HCT116 (cell line): ENCODE measurements at regions not wholly inside any gene's neighbourhood (a gene's known extent, or its start where the extent isn't known, plus 50 kb on each side); places are given as distances from the start of the nearest gene placed in this dataset.

Source experiments
- ATAC-seq: fragments of 200-7000 bp; cut with Tn5 transposase; 2 replicates; pipeline ENCODE4 v1.9.1; 2020; ENCODE audit warnings: mild to moderate bottlenecking, moderate library complexity
- BruUV-seq: library from RNA; stranded (reverse); fragments of 400-500 nt; replicated peaks from 2 replicates; lab custom pipeline; 2021; lab: Mats Ljungman, UMichigan
- CTCF ChIA-PET: fragments of 300-600 bp; sonication (Branson Sonifier 250); formaldehyde crosslinking; loops from one replicate; lab custom pipeline; 2021; ENCODE audit warnings: antibody characterized with exemption; lab: Charles Lee
- POLR2A ChIA-PET: fragments of 300-600, 350-600 bp; sonication (Branson Sonifier 250); formaldehyde crosslinking; loops from one replicate; lab custom pipeline; 2021; ENCODE audit warnings: antibody characterized with exemption; lab: Charles Lee
- RAD21 ChIA-PET, 2 experiments: fragments of 300-600 bp; sonication (Branson Sonifier 250); formaldehyde crosslinking; loops; one replicate each; lab custom pipeline; 2023; ENCODE audit warnings: low total read pairs in 2 of 2; ENCODE audit not compliant: uncharacterized antibody in 2 of 2, unreplicated experiment in 2 of 2, low non-redundant PET in 1 of 2; lab: Charles Lee
- DNase-seq: peaks from one replicate; pipeline ENCODE4 v3.0.0-alpha.2; 2010; ENCODE audit warnings: low read depth, low spot score
- H2AFZ ChIP-seq: fragments of 200-600 bp; shearing (Covaris generic), sonication (generic); 2 replicates; pipeline ENCODE4 v1.6.1; 2017; ENCODE audit warnings: low read depth, mixed run types, mixed read lengths, antibody characterized with exemption, low read length; ENCODE audit not compliant: poor library complexity, severe bottlenecking
- H3K27ac ChIP-seq: 2 replicates; pipeline ENCODE4 v1.5.1; 2012; ENCODE audit warnings: low read depth, low read length
- H3K27me3 ChIP-seq: fragments of 200-600 bp; sonication (generic); 2 replicates; pipeline ENCODE4 v1.6.1; 2016; ENCODE audit warnings: mixed run types, low read length, mixed read lengths; ENCODE audit not compliant: insufficient read depth
- H3K36me3 ChIP-seq, 2 experiments: fragments of 200-500 bp in 1 of 2; fragments of 200-600 bp in 1 of 2; sonication (Bioruptor generic) in 1 of 2; sonication (generic) in 1 of 2; 2 replicates each; pipeline versions ENCODE4 v1.5.1 to v1.6.1; 2014 to 2016; ENCODE audit warnings: low read length in 2 of 2, inconsistent platforms in 1 of 2, mixed read lengths in 1 of 2, mixed run types in 1 of 2; ENCODE audit not compliant: insufficient read depth in 2 of 2, control insufficient read depth in 1 of 2
- H3K4me1 ChIP-seq, 2 experiments: fragments of 200-600 bp in 1 of 2; sonication (generic) in 1 of 2; 2 replicates each; pipeline versions ENCODE4 v1.5.1 to v1.6.1; 2012 to 2017; ENCODE audit warnings: low read length in 2 of 2, inconsistent platforms in 1 of 2, mild to moderate bottlenecking in 1 of 2, mixed read lengths in 1 of 2, mixed run types in 1 of 2, moderate library complexity in 1 of 2; ENCODE audit not compliant: insufficient read depth in 2 of 2, control insufficient read depth in 1 of 2
- H3K4me2 ChIP-seq: fragments of 200-600 bp; sonication (generic); 2 replicates; pipeline ENCODE4 v1.6.1; 2017; ENCODE audit warnings: mixed run types, low read length, mixed read lengths
- H3K4me3 ChIP-seq, 2 experiments: fragments of 200-600 bp in 1 of 2; sonication (generic) in 1 of 2; replicated peaks in 1 of 2; 2 replicates each; pipeline ENCODE4 v1.5.1; 2011 to 2016; ENCODE audit warnings: low read length in 2 of 2, control low read depth in 1 of 2, low read depth in 1 of 2, mild to moderate bottlenecking in 1 of 2, mixed read lengths in 1 of 2, mixed run types in 1 of 2
- H3K79me2 ChIP-seq: fragments of 200-600 bp; sonication (generic); 2 replicates; pipeline ENCODE4 v1.6.1; 2017; ENCODE audit warnings: mild to moderate bottlenecking, mixed run types, low read length, moderate library complexity, mixed read lengths; ENCODE audit not compliant: insufficient read depth
- H3K9ac ChIP-seq: fragments of 200-600 bp; sonication (generic); 2 replicates; pipeline ENCODE4 v1.6.1; 2016; ENCODE audit warnings: low read length, mixed read lengths
- H3K9me2 ChIP-seq: fragments of 200-600 bp; sonication (generic), shearing (Covaris generic); 2 replicates; pipeline ENCODE4 v1.6.1; 2017; ENCODE audit warnings: mixed run types, mild to moderate bottlenecking, moderate library complexity; ENCODE audit not compliant: insufficient read depth
- H3K9me3 ChIP-seq, 2 experiments: fragments of 200-500 bp in 1 of 2; fragments of 200-600 bp in 1 of 2; sonication (Bioruptor generic) in 1 of 2; sonication (generic) in 1 of 2; 2 replicates each; pipeline ENCODE4 v1.6.1; 2014 to 2017; ENCODE audit warnings: low read length in 2 of 2, mixed read lengths in 2 of 2, inconsistent platforms in 1 of 2, low read depth in 1 of 2, mild to moderate bottlenecking in 1 of 2, mixed run types in 1 of 2, moderate library complexity in 1 of 2; ENCODE audit not compliant: control insufficient read depth in 1 of 2, insufficient read depth in 1 of 2
- H4K20me1 ChIP-seq: fragments of 200-600 bp; sonication (generic), shearing (Covaris generic); 2 replicates; pipeline ENCODE4 v1.6.1; 2017; ENCODE audit warnings: mixed run types, mild to moderate bottlenecking, moderate library complexity; ENCODE audit not compliant: insufficient read depth
- CEBPB ChIP-seq: IDR thresholded peaks from 2 replicates; pipeline ENCODE4 v1.6.1; 2012; ENCODE audit warnings: low read depth
- CTCF ChIP-seq, 3 experiments: fragments of 200-600 bp in 1 of 3; sonication (generic) in 1 of 3; IDR thresholded peaks in 2 of 3; conservative IDR thresholded peaks in 1 of 3; 2 replicates each; pipeline ENCODE4 v1.5.1; 2012 to 2017; ENCODE audit warnings: low read depth in 2 of 3, low read length in 2 of 3, antibody characterized with exemption in 1 of 3, borderline replicate concordance in 1 of 3, control low read depth in 1 of 3, mild to moderate bottlenecking in 1 of 3, mixed read lengths in 1 of 3, mixed run types in 1 of 3, moderate library complexity in 1 of 3; ENCODE audit not compliant: insufficient read depth in 1 of 3
- ELF1 ChIP-seq: IDR thresholded peaks from 2 replicates; pipeline ENCODE4 v1.6.1; 2012; ENCODE audit warnings: low read depth, borderline replicate concordance
- EZH2phosphoT487 ChIP-seq: fragments of 200-600 bp; IDR thresholded peaks from 2 replicates; pipeline ENCODE4 v1.6.1; 2018; ENCODE audit warnings: antibody characterized with exemption, borderline replicate concordance
- JUND ChIP-seq: IDR thresholded peaks from 2 replicates; pipeline ENCODE4 v1.6.1; 2012
- RAD21 ChIP-seq: IDR thresholded peaks from 2 replicates; pipeline ENCODE4 v1.6.1; 2012; ENCODE audit warnings: low read depth, mild to moderate bottlenecking
- SIN3A ChIP-seq: IDR thresholded peaks from 2 replicates; pipeline ENCODE4 v1.6.1; 2012; ENCODE audit warnings: low read depth
- SP1 ChIP-seq: IDR thresholded peaks from 2 replicates; pipeline ENCODE4 v1.6.1; 2012; ENCODE audit warnings: low read depth
- SRF ChIP-seq: IDR thresholded peaks from 2 replicates; pipeline ENCODE4 v1.6.1; 2012; ENCODE audit warnings: low read depth
- YY1 ChIP-seq: IDR thresholded peaks from 2 replicates; pipeline ENCODE4 v1.6.1; 2011; ENCODE audit warnings: low read length, low read depth, moderate library complexity, mild to moderate bottlenecking; ENCODE audit not compliant: insufficient replicate concordance; ENCODE audit errors: extremely low read depth
- intact Hi-C: fragments of 100-400 bp; cut with micrococcal nuclease; formaldehyde crosslinking; loops from 2 replicates; pipeline ENCODE4 v1.10.0; 2022
- TF ChIP-seq, protein P1 (sequence below): IDR thresholded peaks from 2 replicates; pipeline ENCODE4 v1.6.1; 2012; ENCODE audit warnings: low read depth
- TF ChIP-seq, protein P2 (sequence below): IDR thresholded peaks from 2 replicates; pipeline ENCODE4 v1.6.1; 2011; ENCODE audit warnings: mild to moderate bottlenecking, low read length, moderate library complexity; ENCODE audit not compliant: insufficient replicate concordance; ENCODE audit errors: extremely low read depth

DNA sequence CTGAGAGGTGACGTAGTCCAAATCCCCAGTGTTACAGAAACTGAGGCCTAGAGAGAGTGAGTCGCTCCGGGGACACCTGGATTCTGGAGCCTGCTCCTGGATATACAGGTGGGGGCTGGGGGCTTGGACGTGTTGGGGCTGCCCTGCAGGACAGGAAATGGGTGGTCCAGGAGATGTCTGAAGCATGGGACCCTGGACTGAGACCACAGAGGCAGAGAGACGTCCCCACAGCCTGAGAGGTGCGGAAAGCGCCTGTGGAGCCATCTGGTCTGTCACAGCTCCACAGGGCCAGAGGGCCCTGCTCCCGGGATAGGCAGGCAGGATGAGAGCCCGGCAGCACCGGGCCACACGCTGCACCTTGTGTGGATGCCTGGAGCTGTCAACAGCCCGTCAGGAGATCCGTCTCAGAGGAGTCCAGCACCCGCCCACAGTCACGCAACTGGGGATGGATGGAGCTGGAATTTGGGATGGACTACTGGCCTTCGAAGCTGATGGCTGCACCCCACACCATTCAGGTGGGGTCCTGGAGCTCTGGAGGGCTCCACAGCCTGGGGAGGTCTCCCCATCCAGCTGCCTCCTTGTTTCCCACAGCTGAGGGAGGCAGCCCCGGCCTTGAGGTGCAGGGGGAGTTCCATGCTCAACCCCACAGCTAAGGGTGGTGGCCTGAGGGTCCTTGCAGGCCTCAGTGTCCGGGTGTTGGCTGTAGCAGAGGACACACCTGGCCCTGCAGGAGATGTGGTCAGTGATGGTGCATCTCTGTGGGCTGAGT is 303.0 kb downstream of the NDUFA10 start:
- ATAC-seq: no peak
- ChIA-PET CTCF (no interaction called here), POLR2A (no interaction called here), RAD21 (no interaction called here)
- Histone ChIP-seq H3K4me3 (no peak overlapping the region), H3K9ac (no peak overlapping the region), H2AFZ (no peak overlapping the region), H3K9me3 (no peaks in the 10 kb centered on the region; a peak in 1 of 4 replicates), H3K79me2 (no peaks in the 10 kb centered on the region), H3K9me2 (no peaks in the 10 kb centered on the region), H3K27me3 (no peaks in the 10 kb centered on the region), H3K4me2 (no peak overlapping the region), H3K4me1 (no peaks in the 10 kb centered on the region), H3K36me3 (no peaks in the 10 kb centered on the region), H4K20me1 (no peaks in the 10 kb centered on the region), H3K27ac (no peak overlapping the region)
- BruUV-seq: no TSS peak
- TF ChIP-seq YY1 (no peak), SIN3A (no peak), CTCF (IDR thresholded peaks at IDR 0.05 in 2 of 3, conservative IDR thresholded peaks at IDR 0.05 in 1 of 3; ENCODE audit: borderline replicate concordance in 1 of 3, insufficient read depth in 1 of 3, low read depth in 2 of 3, low read length in 2 of 3) (no peak), ELF1 (no peak), SRF (no peak), JUND (no peak), EZH2phosphoT487 (no peak), RAD21 (no peak), SP1 (no peak), CEBPB (no peak)
- TF ChIP-seq, protein P1, sequence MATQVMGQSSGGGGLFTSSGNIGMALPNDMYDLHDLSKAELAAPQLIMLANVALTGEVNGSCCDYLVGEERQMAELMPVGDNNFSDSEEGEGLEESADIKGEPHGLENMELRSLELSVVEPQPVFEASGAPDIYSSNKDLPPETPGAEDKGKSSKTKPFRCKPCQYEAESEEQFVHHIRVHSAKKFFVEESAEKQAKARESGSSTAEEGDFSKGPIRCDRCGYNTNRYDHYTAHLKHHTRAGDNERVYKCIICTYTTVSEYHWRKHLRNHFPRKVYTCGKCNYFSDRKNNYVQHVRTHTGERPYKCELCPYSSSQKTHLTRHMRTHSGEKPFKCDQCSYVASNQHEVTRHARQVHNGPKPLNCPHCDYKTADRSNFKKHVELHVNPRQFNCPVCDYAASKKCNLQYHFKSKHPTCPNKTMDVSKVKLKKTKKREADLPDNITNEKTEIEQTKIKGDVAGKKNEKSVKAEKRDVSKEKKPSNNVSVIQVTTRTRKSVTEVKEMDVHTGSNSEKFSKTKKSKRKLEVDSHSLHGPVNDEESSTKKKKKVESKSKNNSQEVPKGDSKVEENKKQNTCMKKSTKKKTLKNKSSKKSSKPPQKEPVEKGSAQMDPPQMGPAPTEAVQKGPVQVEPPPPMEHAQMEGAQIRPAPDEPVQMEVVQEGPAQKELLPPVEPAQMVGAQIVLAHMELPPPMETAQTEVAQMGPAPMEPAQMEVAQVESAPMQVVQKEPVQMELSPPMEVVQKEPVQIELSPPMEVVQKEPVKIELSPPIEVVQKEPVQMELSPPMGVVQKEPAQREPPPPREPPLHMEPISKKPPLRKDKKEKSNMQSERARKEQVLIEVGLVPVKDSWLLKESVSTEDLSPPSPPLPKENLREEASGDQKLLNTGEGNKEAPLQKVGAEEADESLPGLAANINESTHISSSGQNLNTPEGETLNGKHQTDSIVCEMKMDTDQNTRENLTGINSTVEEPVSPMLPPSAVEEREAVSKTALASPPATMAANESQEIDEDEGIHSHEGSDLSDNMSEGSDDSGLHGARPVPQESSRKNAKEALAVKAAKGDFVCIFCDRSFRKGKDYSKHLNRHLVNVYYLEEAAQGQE: no peak
- TF ChIP-seq, protein P2, sequence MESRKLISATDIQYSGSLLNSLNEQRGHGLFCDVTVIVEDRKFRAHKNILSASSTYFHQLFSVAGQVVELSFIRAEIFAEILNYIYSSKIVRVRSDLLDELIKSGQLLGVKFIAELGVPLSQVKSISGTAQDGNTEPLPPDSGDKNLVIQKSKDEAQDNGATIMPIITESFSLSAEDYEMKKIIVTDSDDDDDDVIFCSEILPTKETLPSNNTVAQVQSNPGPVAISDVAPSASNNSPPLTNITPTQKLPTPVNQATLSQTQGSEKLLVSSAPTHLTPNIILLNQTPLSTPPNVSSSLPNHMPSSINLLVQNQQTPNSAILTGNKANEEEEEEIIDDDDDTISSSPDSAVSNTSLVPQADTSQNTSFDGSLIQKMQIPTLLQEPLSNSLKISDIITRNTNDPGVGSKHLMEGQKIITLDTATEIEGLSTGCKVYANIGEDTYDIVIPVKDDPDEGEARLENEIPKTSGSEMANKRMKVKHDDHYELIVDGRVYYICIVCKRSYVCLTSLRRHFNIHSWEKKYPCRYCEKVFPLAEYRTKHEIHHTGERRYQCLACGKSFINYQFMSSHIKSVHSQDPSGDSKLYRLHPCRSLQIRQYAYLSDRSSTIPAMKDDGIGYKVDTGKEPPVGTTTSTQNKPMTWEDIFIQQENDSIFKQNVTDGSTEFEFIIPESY: no peak
- intact Hi-C loops: no loop called here
- no peak for DNase-seq
